Activated T-cell treated with anti-CD3 and anti-CD28 coated beads, Interleukin-2, amount 50 U/mL, for 4 hours (primary cell): ENCODE measurements at regions not wholly inside any gene's neighbourhood (a gene's known extent, or its start where the extent isn't known, plus 50 kb on each side); places are given as distances from the start of the nearest gene placed in this dataset.

Source experiments
- ATAC-seq, 2 donors: fragments of 200-7000 bp; cut with Tn5 transposase; one replicate each; pipeline ENCODE4 v1.10.0; 2021
- DNase-seq: peaks from one replicate; pipeline ENCODE4 v3.0.0-alpha.2; 2020
- H3K27me3 Mint-ChIP-seq: one replicate; pipeline ENCODE4 v1.8.0; 2021; ENCODE audit warnings: low read depth, mixed read lengths
- H3K36me3 Mint-ChIP-seq: one replicate; pipeline ENCODE4 v1.8.0; 2022; ENCODE audit warnings: mixed read lengths; ENCODE audit not compliant: insufficient read depth
- H3K4me1 Mint-ChIP-seq: one replicate; pipeline ENCODE4 v1.8.0; 2021; ENCODE audit warnings: low read depth, mixed read lengths
- H3K4me3 Mint-ChIP-seq: one replicate; pipeline ENCODE4 v1.8.0; 2021; ENCODE audit warnings: mild to moderate bottlenecking, moderate library complexity, mixed read lengths
- H3K9me3 Mint-ChIP-seq: one replicate; pipeline ENCODE4 v1.8.0; 2021; ENCODE audit warnings: mixed read lengths

GRCh38 chr14:55734731-55735130, 154.7 kb downstream of the KTN1 start:
- H3K4me1 Mint-ChIP-seq = peaks cover 5% of the 10 kb centered on the region
- no peak overlapping the region for H3K4me3 Mint-ChIP-seq
- no peaks in the 10 kb centered on the region for H3K27me3 Mint-ChIP-seq
- ATAC-seq = no peak
- H3K9me3 Mint-ChIP-seq = peaks cover 11% of the 10 kb centered on the region
- DNase-seq = no peak
- no peaks in the 10 kb centered on the region for H3K36me3 Mint-ChIP-seq

GRCh38 chr14:55739967-55740648, 160.1 kb downstream of the KTN1 start:
- no peak for ATAC-seq
- Mint-ChIP-seq H3K36me3 (no peaks in the 10 kb centered on the region), H3K27me3 (no peaks in the 10 kb centered on the region), H3K4me1 (no peaks in the 10 kb centered on the region), H3K9me3 (peaks cover 11% of the 10 kb centered on the region), H3K4me3 (no peak overlapping the region)
- DNase-seq = no peak

- no peaks in the 10 kb centered on the region for H3K27me3 Mint-ChIP-seq
- H3K9me3 Mint-ChIP-seq = peaks cover 9% of the 10 kb centered on the region
- ATAC-seq = no peak
Measured at GRCh38 chr14:55740649-55740989, 160.6 kb downstream of the KTN1 start.

GRCh38 chr14:55741240-55741639, 161.2 kb downstream of the KTN1 start:
- Mint-ChIP-seq H3K27me3 (no peaks in the 10 kb centered on the region), H3K9me3 (peaks cover 3% of the 10 kb centered on the region), H3K36me3 (no peaks in the 10 kb centered on the region), H3K4me1 (no peaks in the 10 kb centered on the region), H3K4me3 (no peak overlapping the region)
- DNase-seq (no peak), ATAC-seq (no peak)

More at GRCh38 chr14:55740649-55740989, 160.6 kb downstream of the KTN1 start:
- DNase-seq = no peak
- Mint-ChIP-seq H3K4me3 (no peak overlapping the region), H3K4me1 (no peaks in the 10 kb centered on the region), H3K36me3 (no peaks in the 10 kb centered on the region)

- H3K27me3 Mint-ChIP-seq = no peaks in the 10 kb centered on the region
Measured at GRCh38 chr14:55743551-55743950, 163.5 kb downstream of the KTN1 start.

GRCh38 chr14:55744321-55744720, 164.3 kb downstream of the KTN1 start:
- Mint-ChIP-seq H3K4me1 (no peaks in the 10 kb centered on the region), H3K4me3 (no peak overlapping the region), H3K9me3 (no peaks in the 10 kb centered on the region), H3K36me3 (no peaks in the 10 kb centered on the region), H3K27me3 (no peaks in the 10 kb centered on the region)
- DNase-seq = no peak
- ATAC-seq = no peak

More at GRCh38 chr14:55743551-55743950, 163.5 kb downstream of the KTN1 start:
- H3K4me3 Mint-ChIP-seq = no peak overlapping the region
- no peaks in the 10 kb centered on the region for H3K4me1 Mint-ChIP-seq
- no peaks in the 10 kb centered on the region for H3K36me3 Mint-ChIP-seq
- no peaks in the 10 kb centered on the region for H3K9me3 Mint-ChIP-seq
- no peak for DNase-seq
- no peak for ATAC-seq

GRCh38 chr14:55745906-55746305, 165.9 kb downstream of the KTN1 start:
- no peak for ATAC-seq
- Mint-ChIP-seq H3K9me3 (no peaks in the 10 kb centered on the region), H3K27me3 (no peaks in the 10 kb centered on the region), H3K4me1 (no peaks in the 10 kb centered on the region), H3K36me3 (no peaks in the 10 kb centered on the region), H3K4me3 (no peak overlapping the region)
- no peak for DNase-seq

GRCh38 chr14:55746558-55746957, 166.6 kb downstream of the KTN1 start:
- DNase-seq = no peak

GRCh38 chr14:55747186-55747585, 167.2 kb downstream of the KTN1 start:
- H3K4me3 Mint-ChIP-seq = no peak overlapping the region
- H3K36me3 Mint-ChIP-seq = no peaks in the 10 kb centered on the region
- no peak for DNase-seq
- ATAC-seq = no peak
- H3K27me3 Mint-ChIP-seq = no peaks in the 10 kb centered on the region
- no peaks in the 10 kb centered on the region for H3K9me3 Mint-ChIP-seq
- H3K4me1 Mint-ChIP-seq = no peaks in the 10 kb centered on the region

More at GRCh38 chr14:55746558-55746957, 166.6 kb downstream of the KTN1 start:
- no peak overlapping the region for H3K4me3 Mint-ChIP-seq
- no peaks in the 10 kb centered on the region for H3K36me3 Mint-ChIP-seq
- no peaks in the 10 kb centered on the region for H3K27me3 Mint-ChIP-seq
- H3K4me1 Mint-ChIP-seq = no peaks in the 10 kb centered on the region
- no peak for ATAC-seq
- no peaks in the 10 kb centered on the region for H3K9me3 Mint-ChIP-seq

GRCh38 chr14:55749201-55749812, 169.3 kb downstream of the KTN1 start:
- H3K4me1 Mint-ChIP-seq = no peaks in the 10 kb centered on the region
- DNase-seq = no peak
- no peak overlapping the region for H3K4me3 Mint-ChIP-seq
- H3K9me3 Mint-ChIP-seq = no peaks in the 10 kb centered on the region
- H3K27me3 Mint-ChIP-seq = no peaks in the 10 kb centered on the region
- H3K36me3 Mint-ChIP-seq = no peaks in the 10 kb centered on the region
- no peak for ATAC-seq

GRCh38 chr14:55749946-55750345, 169.9 kb downstream of the KTN1 start:
- Mint-ChIP-seq H3K27me3 (no peaks in the 10 kb centered on the region), H3K4me1 (no peaks in the 10 kb centered on the region), H3K4me3 (no peak overlapping the region), H3K9me3 (no peaks in the 10 kb centered on the region), H3K36me3 (no peaks in the 10 kb centered on the region)
- ATAC-seq (no peak), DNase-seq (no peak)

- no peaks in the 10 kb centered on the region for H3K9me3 Mint-ChIP-seq
- ATAC-seq (no peak), DNase-seq (no peak)
- no peaks in the 10 kb centered on the region for H3K27me3 Mint-ChIP-seq
- H3K4me1 Mint-ChIP-seq = no peaks in the 10 kb centered on the region
- H3K36me3 Mint-ChIP-seq = no peaks in the 10 kb centered on the region
- H3K4me3 Mint-ChIP-seq = no peak overlapping the region
Measured at GRCh38 chr14:55752580-55753390, 172.8 kb downstream of the KTN1 start.

- Mint-ChIP-seq H3K36me3 (no peaks in the 10 kb centered on the region), H3K9me3 (no peaks in the 10 kb centered on the region), H3K27me3 (no peaks in the 10 kb centered on the region), H3K4me1 (no peaks in the 10 kb centered on the region), H3K4me3 (no peak overlapping the region)
- DNase-seq (no peak), ATAC-seq (no peak)
Measured at GRCh38 chr14:55754471-55754870, 174.5 kb downstream of the KTN1 start.

- DNase-seq (no peak), ATAC-seq (no peak)
- no peak overlapping the region for H3K4me3 Mint-ChIP-seq
- H3K9me3 Mint-ChIP-seq = no peaks in the 10 kb centered on the region
- no peaks in the 10 kb centered on the region for H3K4me1 Mint-ChIP-seq
- no peaks in the 10 kb centered on the region for H3K27me3 Mint-ChIP-seq
- H3K36me3 Mint-ChIP-seq = no peaks in the 10 kb centered on the region
Measured at GRCh38 chr14:55754871-55755270, 174.9 kb downstream of the KTN1 start.

- Mint-ChIP-seq H3K36me3 (no peaks in the 10 kb centered on the region), H3K4me1 (no peaks in the 10 kb centered on the region), H3K9me3 (no peaks in the 10 kb centered on the region), H3K27me3 (peaks cover 2% of the 10 kb centered on the region), H3K4me3 (no peak overlapping the region)
- ATAC-seq = no peak
- DNase-seq = no peak
Measured at GRCh38 chr14:55756078-55756477, 176.1 kb downstream of the KTN1 start.
